Suppressor macrophage (primary cell): ENCODE measurements at regions not wholly inside any gene's neighbourhood (a gene's known extent, or its start where the extent isn't known, plus 50 kb on each side); places are given as distances from the start of the nearest gene placed in this dataset.

Experiments used
- DNase-seq, 4 experiments: peaks; one replicate each; pipeline ENCODE4 v3.0.0-alpha.2; 2020 to 2022

DNA sequence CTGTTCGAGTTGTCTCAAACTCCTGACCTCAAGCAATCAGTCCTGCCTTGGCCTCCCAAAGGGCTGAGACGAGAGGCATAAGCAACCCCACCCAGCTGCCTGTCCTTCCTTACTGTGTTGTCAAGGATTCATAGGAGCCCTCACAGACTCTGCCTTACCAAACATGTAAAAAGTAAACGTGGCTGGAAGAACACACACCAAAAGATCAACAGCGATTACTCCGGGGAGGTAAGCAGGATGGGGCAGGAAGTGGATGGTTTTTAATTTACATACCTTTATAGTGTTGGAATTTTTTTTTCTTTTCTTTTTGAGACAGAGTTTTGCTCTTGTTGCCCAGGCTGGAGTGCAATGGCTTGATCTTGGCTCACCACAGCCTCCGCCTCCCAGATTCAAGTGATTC is 61.5 kb upstream of the EGLN3 start:
- DNase-seq: no peak

DNA sequence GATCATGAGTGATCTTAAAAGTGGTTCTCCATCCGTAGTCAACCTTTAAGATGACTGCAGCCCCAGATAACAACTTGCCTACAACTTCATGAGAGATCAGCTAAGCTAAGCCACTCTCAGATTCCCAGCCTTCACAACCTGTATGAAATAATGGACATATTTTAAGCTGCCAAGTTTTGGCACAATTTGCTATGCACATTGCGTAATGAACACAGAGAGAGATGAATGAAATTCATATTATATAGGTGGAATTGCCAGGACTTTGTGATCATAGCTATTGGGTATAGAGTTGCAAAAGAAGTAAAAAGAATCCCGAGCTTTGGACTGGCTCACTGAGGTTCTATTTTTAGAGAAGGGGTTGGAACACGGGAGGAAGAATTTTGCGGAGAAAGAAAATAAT is 59.1 kb upstream of the EGLN3 start:
- no peak for DNase-seq

DNA sequence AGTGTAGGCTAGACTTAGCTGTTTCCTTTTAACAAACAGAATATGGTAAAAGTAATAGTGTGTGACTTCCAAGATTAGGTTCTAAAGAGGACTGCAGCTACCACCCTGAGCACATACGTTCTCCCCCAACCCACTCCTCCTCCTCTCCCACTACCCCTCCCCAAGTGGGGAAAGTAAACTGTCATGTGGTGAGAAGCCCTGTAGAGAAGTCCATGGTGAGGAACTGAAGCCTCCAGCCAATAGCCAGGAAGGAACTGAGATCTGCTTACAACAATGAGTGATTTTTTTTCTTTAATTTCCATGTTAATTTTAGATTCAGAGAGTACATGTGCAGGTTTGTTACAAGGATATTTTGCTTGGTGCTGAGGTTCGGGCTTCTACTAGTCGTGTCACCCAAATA is 57.0 kb upstream of the EGLN3 start:
- DNase-seq: peak in 3 of 4 experiments; percentile 36 to 39 (median 38)

DNA sequence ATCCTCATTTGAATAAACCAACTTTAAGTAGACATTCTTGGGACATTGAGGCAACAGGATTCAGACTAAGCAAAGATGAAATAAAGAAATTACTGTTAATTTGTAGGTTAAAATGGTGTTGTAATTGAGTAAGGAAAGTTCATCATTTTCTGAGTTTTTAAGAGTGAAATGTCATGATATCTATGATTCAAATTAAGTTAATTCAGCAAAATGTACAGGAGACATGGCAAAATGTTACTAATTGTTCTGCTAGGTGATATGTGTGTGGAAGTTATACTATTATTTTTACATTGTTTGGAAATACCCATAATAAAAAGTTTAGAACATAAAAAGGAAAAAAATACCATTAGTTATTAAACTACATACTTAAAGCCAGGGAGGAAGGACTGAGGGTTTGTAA is 55.0 kb upstream of the EGLN3 start:
- DNase-seq: no peak

DNA sequence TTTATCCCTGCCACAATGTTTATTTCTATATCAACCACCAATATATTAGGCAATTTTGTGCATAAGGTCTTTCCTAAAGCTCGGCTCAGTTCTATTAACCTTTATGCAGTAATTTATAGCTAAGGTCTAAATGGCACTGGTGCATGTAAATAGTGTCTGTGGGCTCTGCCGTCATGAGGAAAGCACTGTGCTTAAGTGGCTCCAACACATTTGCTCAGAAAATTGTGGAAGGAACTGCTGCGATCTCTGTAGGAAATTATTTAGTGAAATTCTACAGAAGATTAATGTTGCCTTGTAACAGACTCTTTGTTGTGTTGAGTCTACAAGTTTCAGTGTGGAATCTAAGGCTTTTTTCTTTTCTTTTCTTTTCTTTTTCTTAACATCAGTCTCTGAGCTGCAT is 54.0 kb upstream of the EGLN3 start:
- DNase-seq: no peak

DNA sequence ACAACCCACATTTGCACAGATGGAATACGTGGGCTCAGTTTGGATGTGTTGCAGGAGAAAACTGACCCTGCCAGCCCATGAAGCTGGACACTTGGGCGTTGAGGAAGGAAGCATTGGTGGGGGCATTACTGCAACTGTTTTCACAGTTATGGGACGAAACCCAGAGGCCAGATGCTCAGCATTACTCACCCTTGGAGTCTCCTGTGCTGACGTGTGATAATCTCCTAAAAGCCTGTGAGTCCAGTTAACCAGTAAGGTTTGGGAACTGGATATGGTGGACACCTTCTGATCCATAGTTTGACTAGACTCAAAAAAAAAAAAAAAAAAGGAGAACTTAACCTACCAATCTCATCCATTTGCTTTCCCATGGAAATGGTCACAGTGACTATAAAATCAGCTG is 52.8 kb upstream of the EGLN3 start:
- DNase-seq: peak in 3 of 4 experiments; percentile 4 to 22 (median 6)

DNA sequence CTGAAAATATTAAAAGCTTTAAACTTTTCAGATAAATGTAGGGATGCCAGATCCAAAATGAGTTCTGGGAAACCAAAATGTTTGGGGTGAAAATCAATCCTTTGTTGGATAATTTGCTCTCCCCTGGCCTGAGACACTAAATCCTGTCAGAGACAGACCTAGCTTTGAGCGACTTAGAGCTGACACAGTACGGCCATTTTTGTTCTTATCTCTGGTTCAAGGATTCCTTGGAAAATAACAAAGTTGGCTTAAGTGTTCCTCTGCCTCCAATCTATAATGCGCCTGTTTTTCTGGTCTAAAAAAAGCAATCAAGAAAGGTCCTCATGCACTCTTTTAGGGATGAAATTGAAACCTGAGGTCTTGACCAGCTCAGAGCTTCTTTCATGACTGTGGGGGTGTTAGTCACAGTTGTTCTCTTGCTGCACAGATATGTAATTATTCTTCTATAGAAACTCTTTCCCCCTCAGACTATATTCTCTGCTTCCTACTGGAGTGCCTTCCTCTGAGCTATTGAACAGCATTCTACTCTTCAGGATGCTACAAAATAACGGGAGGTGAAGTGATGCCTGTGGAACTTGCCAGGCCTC is 52.3 kb upstream of the EGLN3 start:
- DNase-seq: no peak
